HG02884 (cell line): ENCODE measurements at regions not wholly inside any gene's neighbourhood (a gene's known extent, or its start where the extent isn't known, plus 50 kb on each side); places are given as distances from the start of the nearest gene placed in this dataset.

ENCODE experiments used
- ATAC-seq: cut with Tn5 transposase; IDR thresholded peaks from one replicate; pipeline ENCODE4 v1.9.1; 2021; ENCODE audit warnings: mild to moderate bottlenecking, moderate library complexity; ENCODE audit not compliant: unreplicated experiment

DNA sequence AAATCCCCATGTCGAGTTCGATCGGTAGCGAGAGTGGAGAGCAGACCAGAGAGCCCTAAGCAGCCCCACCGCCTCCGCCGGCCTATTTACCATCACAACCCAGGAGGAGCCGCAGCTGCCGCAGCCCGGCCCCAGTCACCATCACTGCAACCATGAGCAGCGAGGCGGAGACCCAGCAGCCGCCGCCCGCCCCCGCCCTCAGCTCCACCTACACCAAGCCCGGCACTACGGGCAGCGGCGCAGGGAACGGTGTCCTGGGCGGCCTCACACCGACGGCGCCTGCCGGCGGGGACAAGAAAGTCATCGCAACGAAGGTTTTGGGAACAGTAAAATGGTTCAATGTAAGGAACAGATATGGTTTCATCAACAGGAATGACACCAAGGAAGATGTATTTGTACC lies 89.5 kb upstream of the TPM1 start:
- no peak for ATAC-seq

DNA sequence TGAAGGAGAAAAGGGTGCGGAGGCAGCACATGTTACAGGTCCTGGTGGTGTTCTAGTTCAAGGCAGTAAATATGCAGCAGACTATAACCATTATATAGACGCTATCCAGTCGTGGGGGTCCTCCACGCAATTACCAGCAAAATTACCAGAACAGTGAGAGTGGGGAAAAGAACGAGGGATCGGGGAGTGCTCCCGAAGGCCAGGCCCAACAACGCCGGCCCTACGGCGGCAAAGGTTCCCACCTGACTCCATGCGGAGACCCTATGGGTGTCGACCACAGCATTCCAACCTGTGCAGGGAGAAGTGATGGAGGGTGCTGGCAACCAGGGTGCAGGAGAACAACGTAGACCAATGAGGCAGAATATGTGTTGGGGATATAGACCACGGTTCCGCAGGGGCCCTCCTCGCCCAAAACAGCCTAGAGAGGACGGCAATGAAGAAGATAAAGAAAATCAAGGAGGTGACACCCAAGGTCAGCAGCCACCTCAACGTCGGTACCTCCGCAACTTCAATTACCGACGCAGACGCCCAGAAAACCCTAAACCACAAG lies 89.0 kb upstream of the TPM1 start:
- ATAC-seq, result no peak

DNA sequence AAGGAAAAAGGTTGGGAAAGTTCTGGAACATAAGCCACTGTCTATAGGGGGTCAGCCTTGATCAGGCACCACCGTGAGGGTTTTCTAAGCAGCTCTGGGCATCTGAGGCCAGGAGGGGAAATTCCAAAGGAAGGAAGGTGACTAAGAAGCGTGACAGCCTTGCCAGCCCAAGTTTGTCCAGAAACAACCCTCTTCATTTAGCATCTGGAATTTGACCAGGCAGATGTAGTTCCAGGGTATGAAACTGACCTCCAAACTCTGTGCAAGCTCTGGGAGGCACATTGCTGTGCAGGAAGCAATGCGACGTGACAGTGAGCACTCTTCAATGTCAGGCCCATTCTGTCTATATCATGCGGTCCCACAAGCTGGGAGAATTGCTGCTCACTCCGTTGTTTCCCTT lies 85.4 kb upstream of the TPM1 start:
- no peak for ATAC-seq

DNA sequence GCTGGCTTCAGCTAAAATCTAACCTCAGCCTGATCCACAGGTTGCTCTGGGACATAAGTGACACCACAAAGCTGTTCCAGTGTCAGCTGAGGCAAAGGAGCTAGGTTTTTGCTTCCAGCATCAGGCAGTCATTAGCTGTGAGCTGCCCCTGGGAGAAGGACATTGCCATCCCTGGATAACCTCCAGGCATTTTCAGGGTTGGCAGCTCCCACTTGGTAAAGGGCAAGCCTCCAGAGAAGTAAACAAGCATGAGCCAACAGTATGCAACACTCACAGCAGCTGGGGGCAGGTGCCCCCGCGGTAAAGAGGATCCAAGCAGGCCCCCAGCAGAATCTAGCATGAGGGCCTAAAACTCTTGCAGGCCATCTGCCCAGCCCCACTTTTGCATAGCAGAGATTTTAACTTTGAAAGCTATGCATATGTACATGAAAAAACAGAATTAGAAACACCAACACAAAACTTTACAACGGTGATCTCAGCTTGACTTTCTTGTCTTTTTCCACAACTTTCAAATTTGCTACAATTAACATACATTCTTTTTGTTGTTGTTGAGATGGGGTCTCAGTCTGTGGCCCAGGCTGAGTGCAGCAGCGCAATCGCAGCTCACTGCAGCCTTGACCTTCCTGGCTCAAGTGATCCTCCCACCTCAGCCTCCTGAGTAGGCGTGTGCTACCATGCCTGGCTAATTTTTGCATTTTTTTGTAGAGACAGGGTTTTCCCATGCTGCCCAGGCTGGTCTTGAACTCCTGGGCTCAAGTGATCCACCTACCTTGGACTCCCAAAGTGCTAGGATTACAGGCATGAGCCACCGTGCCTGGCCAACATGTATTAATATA lies 83.8 kb upstream of the TPM1 start:
- no peak for ATAC-seq

DNA sequence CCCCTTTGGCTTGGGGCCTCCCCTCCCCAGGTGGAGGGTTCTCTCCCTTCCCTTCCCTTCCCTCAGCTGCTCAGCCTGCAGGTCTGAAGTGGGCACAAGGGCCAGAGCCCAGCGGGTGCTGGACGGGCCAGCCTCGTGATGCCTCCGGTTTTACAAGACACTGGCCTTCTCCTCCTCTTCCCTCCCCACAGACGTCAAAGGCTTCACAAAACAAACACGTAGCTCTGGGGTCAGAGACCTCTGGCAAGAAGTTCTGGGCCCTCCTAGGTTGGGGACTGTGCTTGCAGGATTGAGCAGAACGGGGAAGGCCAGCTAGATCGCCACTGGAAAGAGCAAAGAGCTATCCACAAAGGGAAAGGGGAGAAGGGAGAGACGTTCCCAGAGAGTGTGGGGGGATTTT lies 81.4 kb upstream of the TPM1 start:
- no peak for ATAC-seq

DNA sequence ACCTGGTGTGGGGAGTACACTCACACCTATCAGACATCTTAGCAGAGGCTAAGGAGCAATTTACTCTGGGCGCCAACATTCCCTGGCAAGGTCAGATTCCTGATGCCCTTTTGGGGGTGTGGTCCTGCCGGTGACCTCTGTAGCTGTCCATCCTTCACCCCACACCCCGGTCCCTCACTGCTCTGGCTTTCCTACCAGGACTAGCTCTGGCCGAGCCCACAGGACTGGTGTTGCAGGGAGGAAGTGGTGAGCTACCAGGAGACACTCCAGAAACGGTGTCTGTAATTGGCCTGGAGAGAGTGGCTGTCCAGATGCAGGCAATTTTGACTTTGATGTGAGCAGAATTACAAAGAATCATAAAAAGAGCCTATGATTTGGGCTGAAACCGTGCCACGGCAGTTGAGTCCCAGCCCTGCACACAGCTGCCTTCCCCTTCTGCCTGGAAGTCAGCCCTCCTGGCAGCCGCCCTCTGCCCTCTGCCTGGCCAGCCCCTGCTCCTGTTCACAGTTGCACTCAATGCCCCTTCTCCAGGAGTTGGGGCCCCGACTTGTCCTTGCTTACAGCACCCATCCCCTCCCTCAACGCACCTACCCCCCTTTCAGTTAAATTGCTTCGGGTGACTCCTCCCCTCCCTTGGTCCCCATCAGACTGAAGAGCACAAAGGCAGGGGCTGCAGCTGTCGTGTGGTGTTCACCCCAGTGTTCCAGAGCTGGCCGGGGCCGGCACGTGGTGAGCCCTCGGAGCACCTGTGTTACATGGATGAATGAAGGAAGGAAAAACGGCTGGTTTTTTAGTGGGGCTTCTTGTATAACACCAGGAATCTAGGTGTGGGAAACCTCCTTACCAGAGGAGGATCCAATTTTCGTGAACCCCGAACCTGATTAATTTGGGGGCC lies 80.2 kb upstream of the TPM1 start:
- no peak for ATAC-seq

DNA sequence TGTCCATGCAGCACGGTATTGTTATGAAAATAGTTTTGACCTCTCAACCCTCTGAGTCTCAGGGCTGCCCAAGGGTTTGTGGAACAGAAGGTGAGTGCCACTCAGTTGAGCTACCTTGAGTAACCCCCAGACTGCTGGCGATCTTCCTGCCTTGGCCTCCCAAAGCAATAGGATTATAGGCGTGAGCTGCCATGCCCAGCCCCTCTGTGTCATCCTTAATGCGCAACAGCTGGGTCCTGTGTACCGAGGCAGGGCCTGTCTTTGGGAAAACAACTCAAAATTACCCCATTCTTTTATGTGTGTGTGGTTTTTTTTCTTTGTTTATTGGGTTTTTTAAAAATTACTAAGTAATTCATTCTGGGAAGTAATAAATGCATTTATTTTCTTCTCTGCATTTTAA lies 78.3 kb upstream of the TPM1 start:
- no peak for ATAC-seq

DNA sequence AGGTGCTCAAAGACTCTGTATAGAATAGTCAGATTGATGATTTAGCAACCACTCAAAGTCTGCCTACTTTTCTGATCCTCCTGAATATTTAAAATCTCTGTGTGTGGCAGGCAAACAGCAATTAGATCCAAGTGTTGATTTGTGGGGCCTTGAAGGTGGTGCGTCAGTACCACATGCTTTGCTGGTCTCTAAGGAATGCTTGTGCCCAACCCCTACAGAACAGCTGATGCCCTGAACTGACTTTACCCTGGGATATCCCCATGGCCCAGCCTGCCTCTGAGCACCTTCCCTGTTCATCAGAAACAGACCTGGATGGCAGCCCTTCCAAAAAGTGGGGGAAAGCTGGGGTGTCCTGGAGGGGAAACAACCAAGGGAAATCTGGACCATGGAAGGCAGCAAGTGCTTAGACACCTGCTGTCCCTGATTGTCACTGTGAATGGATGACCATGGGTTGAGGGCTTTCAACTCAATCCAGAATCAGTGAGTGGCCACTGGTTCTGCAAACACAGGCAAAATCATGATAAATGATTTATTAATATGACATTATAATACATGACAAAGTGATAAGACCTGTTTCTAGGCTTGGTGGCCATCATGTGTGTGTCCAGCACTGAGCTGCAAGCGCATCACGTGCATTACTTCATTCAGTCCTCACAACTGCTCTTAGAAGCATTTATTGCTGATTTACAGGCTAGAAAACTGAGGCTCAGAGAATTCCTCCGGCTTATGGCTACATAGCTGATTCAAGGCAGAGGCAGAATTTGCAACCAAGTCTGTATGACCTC lies 76.1 kb upstream of the TPM1 start:
- no peak for ATAC-seq

DNA sequence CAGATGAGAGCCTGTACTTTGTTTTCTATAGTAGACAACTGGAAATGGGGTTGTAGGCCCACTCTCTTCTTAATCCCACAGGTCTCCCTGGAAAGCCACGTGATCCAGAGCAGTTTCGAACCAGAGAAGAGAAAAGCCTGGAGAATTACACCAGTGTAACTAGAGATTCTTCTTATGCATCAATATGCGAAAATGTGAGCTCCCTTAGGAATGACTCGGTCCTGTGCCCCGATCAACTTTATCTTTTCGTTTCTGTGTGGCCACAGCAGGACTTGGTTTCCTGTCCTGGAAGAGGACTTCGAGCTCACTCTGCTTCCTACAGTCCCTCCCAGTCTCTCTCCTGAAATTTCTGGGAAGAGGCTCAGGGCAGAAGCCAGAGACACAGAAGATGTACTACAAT lies 73.8 kb upstream of the TPM1 start:
- ATAC-seq, result no peak

DNA sequence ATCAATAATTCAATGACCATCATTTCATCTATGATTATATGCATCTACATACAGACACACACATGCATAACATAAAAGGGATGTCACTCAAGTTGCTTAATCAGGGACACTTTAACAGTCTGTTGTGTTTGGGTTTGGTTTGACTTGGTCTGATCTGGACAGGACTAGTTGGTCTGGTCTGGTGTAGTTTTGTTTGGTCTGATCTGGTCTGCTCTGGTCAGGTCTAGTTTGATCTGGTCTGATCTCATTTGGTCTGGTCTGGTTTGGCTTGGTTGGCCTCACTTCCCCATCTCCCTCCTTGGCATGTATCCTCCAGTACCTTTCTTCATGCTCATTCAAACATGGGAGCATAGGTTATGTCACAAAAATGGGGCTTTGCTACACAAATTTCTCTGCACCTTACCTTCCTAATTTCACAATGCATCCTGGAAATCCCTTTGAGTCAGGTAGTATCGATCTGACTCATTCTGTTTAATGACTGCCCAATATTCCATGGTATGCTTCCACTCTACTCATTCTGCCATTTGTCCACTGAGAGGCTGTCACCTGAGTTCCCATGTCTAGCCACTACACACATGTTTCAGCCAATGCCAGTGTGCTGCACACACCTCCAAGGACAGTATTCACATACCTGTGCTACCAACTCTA lies 73.0 kb upstream of the TPM1 start:
- no peak for ATAC-seq

DNA sequence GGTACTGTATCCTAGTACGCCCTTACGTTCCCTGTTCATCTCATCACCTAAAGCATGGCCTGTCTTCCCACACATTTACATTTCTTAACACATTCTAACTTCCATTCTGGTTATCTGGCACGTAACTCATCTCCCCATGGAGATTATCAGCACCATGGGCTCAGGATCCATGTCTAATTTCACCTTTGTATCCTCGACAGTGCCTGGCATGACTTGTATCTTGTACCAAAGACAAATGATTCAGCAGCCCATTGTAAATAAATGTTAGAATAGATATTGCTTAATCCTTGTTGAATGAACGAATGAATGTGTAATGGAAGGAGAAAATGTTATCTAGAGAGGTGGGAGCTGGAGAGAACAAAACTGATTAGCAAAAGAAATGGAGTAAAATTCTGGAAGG lies 69.7 kb upstream of the TPM1 start:
- ATAC-seq, result no peak

DNA sequence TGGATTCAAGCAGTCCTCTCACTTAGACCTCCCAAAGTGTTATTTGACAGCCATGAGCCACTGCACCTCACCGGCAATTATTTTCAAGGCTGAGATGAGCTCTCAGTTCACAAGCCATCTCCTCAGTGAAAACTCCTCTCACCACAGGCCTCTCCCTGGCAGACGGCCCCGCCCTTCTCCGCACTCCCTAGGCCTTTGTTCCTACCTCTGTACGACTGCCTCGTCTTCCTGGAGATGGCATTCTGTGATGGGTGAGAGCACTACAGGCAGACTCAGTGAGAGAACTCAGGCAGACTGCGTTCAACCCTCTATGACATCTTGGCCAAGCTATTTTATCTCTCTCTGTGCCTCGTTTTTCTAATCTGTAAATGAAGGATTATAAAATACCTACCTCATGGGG lies 67.0 kb upstream of the TPM1 start:
- no peak for ATAC-seq

DNA sequence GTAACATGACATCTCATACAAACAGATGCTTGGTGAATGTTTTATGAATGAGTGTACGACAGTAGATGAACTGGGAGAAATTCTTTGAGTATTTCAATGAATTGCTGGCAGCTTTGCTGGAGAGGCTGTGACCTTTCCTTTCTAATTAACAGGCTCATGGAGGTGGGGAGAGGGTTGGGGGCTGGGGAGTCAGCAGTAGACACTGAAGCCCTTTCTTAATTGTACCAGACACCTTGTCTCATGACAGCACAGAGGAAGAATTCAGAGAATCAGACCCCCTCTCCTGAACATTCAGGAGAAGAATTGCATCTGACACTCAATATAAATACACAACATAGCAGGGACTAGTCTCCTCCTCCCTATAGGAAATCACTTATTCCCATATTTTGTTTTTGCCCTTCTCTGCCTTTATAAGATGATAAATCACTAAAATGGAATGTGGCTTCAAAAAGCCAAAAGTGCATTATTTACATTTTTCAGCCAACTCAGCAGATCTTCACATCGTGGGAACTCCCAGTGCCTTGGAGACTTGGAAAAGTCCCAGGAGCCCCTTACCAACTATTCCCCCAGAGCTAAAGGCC lies 66.2 kb upstream of the TPM1 start:
- ATAC-seq, result no peak

DNA sequence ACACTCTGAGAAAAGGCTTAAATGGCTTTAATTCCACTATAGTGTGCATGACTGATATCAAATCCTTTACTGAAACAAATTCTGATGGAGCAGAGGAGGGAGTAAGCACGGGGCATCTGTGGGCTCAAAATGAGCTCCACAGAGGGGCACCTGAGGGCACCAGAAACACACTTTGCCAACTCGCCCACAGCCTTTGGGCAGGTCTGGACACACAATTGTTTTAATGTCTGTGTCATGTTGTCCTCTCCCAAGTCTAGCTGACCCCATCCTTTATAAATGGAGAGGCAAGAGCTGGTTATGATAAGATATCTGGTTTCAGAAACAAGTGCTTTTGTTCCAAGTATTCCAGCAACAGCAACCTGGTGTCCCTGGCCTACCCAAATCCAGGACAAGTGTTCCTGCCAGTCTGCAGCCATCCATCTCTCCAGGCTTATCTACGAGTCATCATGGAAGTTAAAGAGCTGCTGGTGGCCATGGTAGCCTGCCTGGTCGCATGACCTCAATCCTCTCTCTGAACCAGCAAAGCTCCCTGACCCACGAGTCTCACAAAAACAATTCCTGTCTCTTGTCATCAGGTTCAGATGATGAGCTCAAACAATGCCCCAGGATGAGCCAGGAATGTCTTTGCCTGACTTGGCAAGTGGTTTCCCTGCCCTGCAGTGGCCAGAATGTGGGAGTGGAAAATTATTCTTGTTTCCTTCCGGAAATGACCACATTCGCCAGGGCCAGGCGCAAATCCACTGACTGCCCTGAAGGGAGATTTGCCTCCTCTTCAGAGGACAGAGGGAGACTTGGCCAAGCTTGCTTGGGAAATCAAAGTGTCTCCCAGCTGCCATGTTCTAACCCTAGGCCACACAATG lies 64.4 kb upstream of the TPM1 start:
- ATAC-seq, result no peak

DNA sequence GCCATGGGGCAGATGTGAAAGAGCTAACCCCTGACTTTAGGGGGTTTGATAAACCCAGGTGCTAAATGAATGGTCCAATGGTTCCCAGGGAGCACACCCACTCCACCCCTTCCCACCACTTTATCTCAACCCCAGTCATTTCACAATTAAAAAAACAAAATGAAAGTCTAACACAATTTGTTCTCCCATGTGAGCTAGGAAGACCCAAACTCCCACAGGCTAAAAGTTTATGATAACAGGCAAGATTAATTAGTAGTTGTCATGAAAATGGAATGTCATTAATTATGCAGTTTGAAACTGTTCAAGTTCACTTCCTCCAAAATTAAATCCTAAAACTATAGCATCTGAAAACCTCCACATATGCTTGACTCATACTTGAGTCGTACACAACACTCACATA lies 63.3 kb upstream of the TPM1 start:
- ATAC-seq, result no peak

DNA sequence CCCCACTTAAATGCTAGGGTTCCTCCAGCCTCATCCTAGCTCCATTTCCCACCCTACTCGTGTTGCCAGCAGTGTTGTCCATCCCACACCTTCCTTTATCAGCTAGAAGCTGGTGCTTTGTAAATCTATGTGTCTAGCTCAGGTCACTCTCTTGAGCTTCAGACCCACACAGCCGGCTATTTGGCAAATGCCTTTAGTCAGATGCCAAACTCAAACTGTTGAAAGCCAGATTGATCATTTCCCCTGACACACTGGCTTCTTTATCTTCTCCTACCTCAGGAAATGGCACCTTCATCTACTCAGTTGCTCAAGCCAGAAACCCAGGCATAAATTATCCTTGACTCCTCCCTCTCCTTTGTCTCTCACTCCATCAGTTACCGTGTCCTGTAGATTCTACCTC lies 61.5 kb upstream of the TPM1 start:
- ATAC-seq, result no peak

DNA sequence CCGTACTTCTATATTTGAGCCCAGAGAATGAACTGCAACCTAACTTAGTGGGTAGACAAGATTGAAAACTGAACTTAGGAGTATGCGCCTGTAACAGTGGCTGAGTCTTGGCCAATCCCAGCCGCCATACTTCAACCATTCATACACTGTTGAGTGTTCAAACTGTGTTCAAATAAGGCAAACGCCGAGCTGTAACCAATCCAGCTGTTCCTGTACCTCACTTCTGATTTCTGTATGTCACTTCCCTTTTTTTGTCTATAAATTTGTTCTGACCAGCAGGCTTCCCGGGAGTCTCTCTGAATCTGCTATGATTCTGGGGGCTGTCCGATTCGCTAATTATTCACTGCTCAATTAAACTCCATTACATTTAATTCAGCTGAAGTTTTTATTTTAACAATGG lies 58.6 kb upstream of the TPM1 start:
- no peak for ATAC-seq

DNA sequence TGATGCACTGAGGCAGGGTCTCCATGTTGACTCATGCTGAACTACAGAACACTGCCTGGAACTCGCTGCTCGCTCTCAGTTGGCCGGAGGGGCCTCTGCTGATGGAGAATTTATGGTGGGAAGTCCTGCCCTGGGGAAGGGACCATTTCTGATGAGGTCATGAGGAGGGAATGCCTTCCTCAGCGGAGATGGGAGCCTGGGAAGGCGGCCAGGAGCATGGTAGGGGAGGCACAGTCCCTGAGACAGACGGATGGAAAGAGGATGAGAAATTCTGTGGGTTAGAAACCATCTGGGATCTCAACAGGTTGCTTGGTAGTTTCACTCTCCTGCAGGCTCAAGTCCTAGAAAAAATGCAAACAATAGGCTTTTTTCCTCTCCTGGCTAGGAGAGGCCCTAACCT lies 56.8 kb upstream of the TPM1 start:
- ATAC-seq, result no peak

DNA sequence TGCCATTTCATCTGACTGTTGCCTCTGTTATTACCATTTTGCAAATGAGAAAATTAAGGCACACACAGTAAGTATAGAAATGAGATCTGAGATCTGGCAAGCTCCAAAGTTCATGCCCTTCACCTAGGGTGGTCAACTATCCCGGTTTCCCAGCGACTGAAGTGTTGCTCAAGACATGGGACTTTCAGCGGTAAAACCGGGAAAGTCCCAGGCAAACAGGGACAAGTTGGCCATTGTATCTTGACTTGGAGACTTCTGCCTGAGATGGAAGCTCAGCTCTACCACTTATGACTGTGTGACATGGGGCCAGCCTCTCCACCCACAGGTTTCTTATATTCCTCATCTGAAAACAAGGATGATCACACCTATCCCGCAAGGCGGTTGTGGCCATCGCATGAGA lies 55.6 kb upstream of the TPM1 start:
- no peak for ATAC-seq
